GM06990 (cell line): ENCODE measurements at regions not wholly inside any gene's neighbourhood (a gene's known extent, or its start where the extent isn't known, plus 50 kb on each side); places are given as distances from the start of the nearest gene placed in this dataset.
"Not testable (repeated sequence)": the region's sequence is repeated elsewhere in the genome, so short reads cannot be mapped to it uniquely, and the experiment has no call there.

ENCODE experiments used
- DNase-seq: peaks from one replicate; pipeline ENCODE4 v3.0.0-alpha.2; 2011; ENCODE audit not compliant: insufficient read length; ENCODE audit errors: extremely low read depth
- H3K27me3 ChIP-seq: replicated peaks from 2 replicates; pipeline ENCODE4 v1.6.0; 2011; ENCODE audit warnings: low read length; ENCODE audit not compliant: control insufficient read depth, insufficient read depth
- H3K36me3 ChIP-seq: 2 replicates; pipeline ENCODE4 v1.5.1; 2011; ENCODE audit warnings: low read length; ENCODE audit not compliant: control insufficient read depth, insufficient read depth
- H3K4me3 ChIP-seq: replicated peaks from 2 replicates; pipeline ENCODE4 v1.5.1; 2011; ENCODE audit warnings: low read depth, mild to moderate bottlenecking, control low read depth, low read length
- TF ChIP-seq, protein P1 (sequence below): IDR thresholded peaks from 2 replicates; pipeline ENCODE4 v1.5.1; 2011; ENCODE audit warnings: low read length, control low read depth, mild to moderate bottlenecking, inconsistent platforms; ENCODE audit not compliant: insufficient read depth, poor library complexity, severe bottlenecking

DNA sequence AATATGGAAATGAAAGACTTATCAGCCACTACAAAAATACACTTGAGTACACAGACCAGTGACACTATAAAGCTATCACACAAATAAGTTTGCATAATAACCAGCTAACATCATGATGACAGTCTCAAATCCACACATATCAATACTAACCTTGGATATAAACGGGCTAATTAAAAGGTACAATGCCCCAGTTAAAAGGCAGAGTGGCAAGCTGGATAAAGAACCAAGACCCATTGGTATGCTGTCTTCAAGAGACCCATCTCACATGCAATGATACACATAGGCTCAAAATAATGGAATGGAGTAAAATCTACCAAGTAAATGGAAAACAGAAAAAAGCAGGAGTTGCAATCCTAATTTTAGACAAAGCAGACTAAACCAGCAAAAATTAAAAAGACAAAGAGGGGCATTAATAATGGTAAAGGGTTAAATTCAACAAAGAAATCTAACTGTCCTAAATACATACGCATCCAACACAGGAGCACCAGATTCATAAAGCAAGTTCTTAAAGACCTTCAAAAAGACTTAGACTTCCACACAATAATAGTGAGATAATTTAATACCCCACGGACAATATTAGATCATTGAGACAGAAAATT is 163.3 kb downstream of the CD24 start:
- H3K4me3 ChIP-seq, result no peak overlapping the region
- no peaks in the 10 kb centered on the region for H3K36me3 ChIP-seq
- no peaks in the 10 kb centered on the region for H3K27me3 ChIP-seq
- no peak for DNase-seq
- TF ChIP-seq, protein P1, sequence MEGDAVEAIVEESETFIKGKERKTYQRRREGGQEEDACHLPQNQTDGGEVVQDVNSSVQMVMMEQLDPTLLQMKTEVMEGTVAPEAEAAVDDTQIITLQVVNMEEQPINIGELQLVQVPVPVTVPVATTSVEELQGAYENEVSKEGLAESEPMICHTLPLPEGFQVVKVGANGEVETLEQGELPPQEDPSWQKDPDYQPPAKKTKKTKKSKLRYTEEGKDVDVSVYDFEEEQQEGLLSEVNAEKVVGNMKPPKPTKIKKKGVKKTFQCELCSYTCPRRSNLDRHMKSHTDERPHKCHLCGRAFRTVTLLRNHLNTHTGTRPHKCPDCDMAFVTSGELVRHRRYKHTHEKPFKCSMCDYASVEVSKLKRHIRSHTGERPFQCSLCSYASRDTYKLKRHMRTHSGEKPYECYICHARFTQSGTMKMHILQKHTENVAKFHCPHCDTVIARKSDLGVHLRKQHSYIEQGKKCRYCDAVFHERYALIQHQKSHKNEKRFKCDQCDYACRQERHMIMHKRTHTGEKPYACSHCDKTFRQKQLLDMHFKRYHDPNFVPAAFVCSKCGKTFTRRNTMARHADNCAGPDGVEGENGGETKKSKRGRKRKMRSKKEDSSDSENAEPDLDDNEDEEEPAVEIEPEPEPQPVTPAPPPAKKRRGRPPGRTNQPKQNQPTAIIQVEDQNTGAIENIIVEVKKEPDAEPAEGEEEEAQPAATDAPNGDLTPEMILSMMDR, result no peak

GRCh38 chr6:106808758-106809157 is 165.8 kb downstream of the CD24 start:
- H3K4me3 ChIP-seq, result no peak overlapping the region
- H3K36me3 ChIP-seq, result no peaks in the 10 kb centered on the region
- H3K27me3 ChIP-seq, result no peaks in the 10 kb centered on the region
- TF ChIP-seq, protein P1, result no peak
- DNase-seq, result no peak

DNA sequence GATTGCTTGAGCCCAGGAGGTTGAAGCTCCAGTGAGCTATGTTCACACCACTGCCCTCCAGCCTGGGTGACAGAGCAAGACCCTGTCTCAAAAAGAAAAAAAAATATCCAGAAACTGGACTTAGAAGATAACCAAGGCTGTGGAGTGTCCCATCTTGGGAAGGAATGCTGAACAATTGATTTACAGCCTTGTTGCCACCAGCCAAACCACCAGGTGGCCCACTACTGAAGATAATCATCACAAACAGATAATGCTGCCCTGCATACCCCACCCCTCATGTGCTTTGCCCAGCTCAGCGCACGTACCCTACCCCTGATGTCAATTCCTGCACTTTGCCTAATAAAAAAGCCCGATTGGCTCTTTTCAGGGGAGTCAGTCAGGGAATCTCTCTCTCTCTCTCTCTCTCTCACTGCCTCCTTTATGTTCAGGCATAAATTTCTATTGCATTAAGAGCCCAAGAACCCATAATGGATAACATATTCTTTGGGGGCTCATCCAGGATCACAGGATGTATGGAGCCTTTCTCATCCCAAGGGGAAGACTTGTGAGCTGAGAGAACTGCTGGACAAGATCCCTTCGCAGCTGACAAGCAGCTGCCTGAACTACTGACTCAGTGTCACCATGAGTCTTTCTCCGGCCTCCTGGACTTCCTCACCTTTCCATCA is 166.4 kb downstream of the CD24 start:
- no peak for DNase-seq
- Histone ChIP-seq H3K4me3 (no peak overlapping the region), H3K36me3 (no peaks in the 10 kb centered on the region), H3K27me3 (no peaks in the 10 kb centered on the region)
- TF ChIP-seq, protein P1, result no peak

DNA sequence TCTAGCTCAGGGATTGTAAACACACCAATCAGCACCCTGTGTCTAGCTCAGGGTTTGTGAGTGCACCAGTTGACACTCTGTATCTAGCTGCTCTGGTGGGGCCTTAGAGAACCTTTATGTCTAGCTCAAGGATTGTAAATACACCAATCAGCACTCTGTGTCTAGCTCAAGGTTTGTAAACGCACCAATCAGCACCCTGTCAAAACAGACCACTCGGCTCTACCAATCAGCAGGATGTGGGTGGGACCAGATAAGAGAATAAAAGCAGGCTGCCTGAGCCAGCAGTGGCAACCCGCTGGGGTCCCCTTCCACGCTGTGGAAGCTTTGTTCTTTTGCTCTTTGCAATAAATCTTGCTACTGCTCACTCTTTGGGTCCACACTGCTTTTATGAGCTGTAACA is 168.3 kb downstream of the CD24 start:
- not testable (repeated sequence) for H3K27me3 ChIP-seq, H3K36me3 ChIP-seq, DNase-seq, H3K4me3 ChIP-seq

GRCh38 chr6:106805771-106806170 is 168.8 kb downstream of the CD24 start:
- DNase-seq, result no peak
- Histone ChIP-seq H3K4me3 (no peak overlapping the region), H3K27me3 (no peaks in the 10 kb centered on the region), H3K36me3 (no peaks in the 10 kb centered on the region)
- TF ChIP-seq, protein P1, result no peak

- TF ChIP-seq, protein P1, result no peak
- no peaks in the 10 kb centered on the region for H3K36me3 ChIP-seq
- no peaks in the 10 kb centered on the region for H3K27me3 ChIP-seq
- no peak overlapping the region for H3K4me3 ChIP-seq
- DNase-seq, result no peak
Measured at GRCh38 chr6:106804346-106805335, 169.9 kb downstream of the CD24 start.
